ENCODE measurements at regions not wholly inside any gene's neighbourhood (a gene's known extent, or its start where the extent isn't known, plus 50 kb on each side); places are given as distances from the start of the nearest gene placed in this dataset.

GRCh38 chr9:30714389-30714788 lies 1670.1 kb upstream of the ACO1 start:
- TF ChIP-seq, protein P1, sequence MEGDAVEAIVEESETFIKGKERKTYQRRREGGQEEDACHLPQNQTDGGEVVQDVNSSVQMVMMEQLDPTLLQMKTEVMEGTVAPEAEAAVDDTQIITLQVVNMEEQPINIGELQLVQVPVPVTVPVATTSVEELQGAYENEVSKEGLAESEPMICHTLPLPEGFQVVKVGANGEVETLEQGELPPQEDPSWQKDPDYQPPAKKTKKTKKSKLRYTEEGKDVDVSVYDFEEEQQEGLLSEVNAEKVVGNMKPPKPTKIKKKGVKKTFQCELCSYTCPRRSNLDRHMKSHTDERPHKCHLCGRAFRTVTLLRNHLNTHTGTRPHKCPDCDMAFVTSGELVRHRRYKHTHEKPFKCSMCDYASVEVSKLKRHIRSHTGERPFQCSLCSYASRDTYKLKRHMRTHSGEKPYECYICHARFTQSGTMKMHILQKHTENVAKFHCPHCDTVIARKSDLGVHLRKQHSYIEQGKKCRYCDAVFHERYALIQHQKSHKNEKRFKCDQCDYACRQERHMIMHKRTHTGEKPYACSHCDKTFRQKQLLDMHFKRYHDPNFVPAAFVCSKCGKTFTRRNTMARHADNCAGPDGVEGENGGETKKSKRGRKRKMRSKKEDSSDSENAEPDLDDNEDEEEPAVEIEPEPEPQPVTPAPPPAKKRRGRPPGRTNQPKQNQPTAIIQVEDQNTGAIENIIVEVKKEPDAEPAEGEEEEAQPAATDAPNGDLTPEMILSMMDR (IDR thresholded peaks at IDR 0.05): no peak
- no peak for TF ChIP-seq POLR2A (IDR thresholded peaks at IDR 0.05)

Measured in prostate gland (tissue), 2 donors.